Testis (tissue), 2 donors: ENCODE measurements at regions not wholly inside any gene's neighbourhood (a gene's known extent, or its start where the extent isn't known, plus 50 kb on each side); places are given as distances from the start of the nearest gene placed in this dataset.

Experiments
- POLR2A ChIP-seq: fragments of 450-650 bp; IDR thresholded peaks from one replicate; pipeline ENCODE4 v1.6.1; 2017; ENCODE audit warnings: antibody characterized with exemption, mild to moderate bottlenecking, moderate library complexity
- TF ChIP-seq, protein P1 (sequence below), 3 experiments: fragments of 450-650 bp in 2 of 3; fragments of 200-600 bp in 1 of 3; sonication (generic) in 1 of 3; IDR thresholded peaks; one replicate each; pipeline ENCODE4 v1.5.1; 2016 to 2019; ENCODE audit warnings: antibody characterized with exemption in 3 of 3, mild to moderate bottlenecking in 2 of 3, moderate library complexity in 1 of 3

DNA sequence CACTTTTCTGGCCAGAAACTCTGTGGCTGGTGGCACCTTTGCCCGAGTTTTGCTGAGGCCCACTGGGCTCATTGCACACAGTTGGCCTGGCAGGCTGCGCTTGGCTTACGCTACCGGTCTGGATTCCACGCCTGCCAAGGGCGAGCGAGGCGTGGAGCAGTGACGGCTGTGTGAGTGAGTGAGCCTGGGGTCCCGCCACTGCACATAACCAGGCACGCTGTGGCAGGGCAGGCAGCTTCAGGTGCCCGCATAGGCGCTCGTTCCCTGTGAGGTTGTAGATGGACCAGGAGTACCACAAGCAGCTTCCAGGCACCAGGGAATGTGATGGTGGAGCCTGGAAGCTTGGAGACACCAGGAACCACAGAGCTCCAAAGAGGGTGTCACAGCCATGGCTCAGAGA, 190.1 kb upstream of the DEFB112 start:
- TF ChIP-seq, protein P1, sequence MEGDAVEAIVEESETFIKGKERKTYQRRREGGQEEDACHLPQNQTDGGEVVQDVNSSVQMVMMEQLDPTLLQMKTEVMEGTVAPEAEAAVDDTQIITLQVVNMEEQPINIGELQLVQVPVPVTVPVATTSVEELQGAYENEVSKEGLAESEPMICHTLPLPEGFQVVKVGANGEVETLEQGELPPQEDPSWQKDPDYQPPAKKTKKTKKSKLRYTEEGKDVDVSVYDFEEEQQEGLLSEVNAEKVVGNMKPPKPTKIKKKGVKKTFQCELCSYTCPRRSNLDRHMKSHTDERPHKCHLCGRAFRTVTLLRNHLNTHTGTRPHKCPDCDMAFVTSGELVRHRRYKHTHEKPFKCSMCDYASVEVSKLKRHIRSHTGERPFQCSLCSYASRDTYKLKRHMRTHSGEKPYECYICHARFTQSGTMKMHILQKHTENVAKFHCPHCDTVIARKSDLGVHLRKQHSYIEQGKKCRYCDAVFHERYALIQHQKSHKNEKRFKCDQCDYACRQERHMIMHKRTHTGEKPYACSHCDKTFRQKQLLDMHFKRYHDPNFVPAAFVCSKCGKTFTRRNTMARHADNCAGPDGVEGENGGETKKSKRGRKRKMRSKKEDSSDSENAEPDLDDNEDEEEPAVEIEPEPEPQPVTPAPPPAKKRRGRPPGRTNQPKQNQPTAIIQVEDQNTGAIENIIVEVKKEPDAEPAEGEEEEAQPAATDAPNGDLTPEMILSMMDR (IDR thresholded peaks at IDR 0.05), result no peak
- TF ChIP-seq POLR2A, result no peak
